ENCODE measurements at regions not wholly inside any gene's neighbourhood (a gene's known extent, or its start where the extent isn't known, plus 50 kb on each side); places are given as distances from the start of the nearest gene placed in this dataset.

GRCh38 chrX:43008356-43008755 is 230.4 kb upstream of the PPP1R2C start:
- no peak for TF ChIP-seq CTCF (IDR thresholded peaks at IDR 0.05; ENCODE audit: low read length)
- TF ChIP-seq EZH2 (optimal IDR thresholded peaks at IDR 0.05; ENCODE audit: low read depth, low read length): no peak
- no peak for TF ChIP-seq EZH2phosphoT487 (IDR thresholded peaks at IDR 0.05; ENCODE audit: low read length)
